ENCODE measurements at regions not wholly inside any gene's neighbourhood (a gene's known extent, or its start where the extent isn't known, plus 50 kb on each side); places are given as distances from the start of the nearest gene placed in this dataset.

GRCh38 chr4:3641501-3641900, 109.3 kb upstream of the LRPAP1 start (continued):
- TF ChIP-seq ESRRA (IDR thresholded peaks at IDR 0.05; ENCODE audit: borderline replicate concordance, low read length), result no peak
- no peak for TF ChIP-seq CHD4 (IDR thresholded peaks at IDR 0.05; ENCODE audit: borderline replicate concordance)
- TF ChIP-seq POLR2AphosphoS2 (conservative IDR thresholded peaks at IDR 0.05; ENCODE audit: low read length), result no peak
- TF ChIP-seq CBX8 (IDR thresholded peaks at IDR 0.05), result no peak
- no peak for TF ChIP-seq ZSCAN20 (CRISPR knock-in tag; IDR thresholded peaks at IDR 0.05)
- TF ChIP-seq, protein P1, sequence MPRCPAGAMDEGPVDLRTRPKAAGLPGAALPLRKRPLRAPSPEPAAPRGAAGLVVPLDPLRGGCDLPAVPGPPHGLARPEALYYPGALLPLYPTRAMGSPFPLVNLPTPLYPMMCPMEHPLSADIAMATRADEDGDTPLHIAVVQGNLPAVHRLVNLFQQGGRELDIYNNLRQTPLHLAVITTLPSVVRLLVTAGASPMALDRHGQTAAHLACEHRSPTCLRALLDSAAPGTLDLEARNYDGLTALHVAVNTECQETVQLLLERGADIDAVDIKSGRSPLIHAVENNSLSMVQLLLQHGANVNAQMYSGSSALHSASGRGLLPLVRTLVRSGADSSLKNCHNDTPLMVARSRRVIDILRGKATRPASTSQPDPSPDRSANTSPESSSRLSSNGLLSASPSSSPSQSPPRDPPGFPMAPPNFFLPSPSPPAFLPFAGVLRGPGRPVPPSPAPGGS (IDR thresholded peaks at IDR 0.05), result no peak
- no peak for TF ChIP-seq RAD21 (conservative IDR thresholded peaks at IDR 0.05 in 1 of 2, IDR thresholded peaks at IDR 0.05 in 1 of 2)
- TF ChIP-seq NPAS2 (CRISPR knock-in tag; IDR thresholded peaks at IDR 0.05; ENCODE audit: borderline replicate concordance), result no peak
- TF ChIP-seq HOXB13 (CRISPR knock-in tag; IDR thresholded peaks at IDR 0.05; ENCODE audit: low read depth), result no peak
- TF ChIP-seq EHF (CRISPR knock-in tag; IDR thresholded peaks at IDR 0.05), result no peak
- TF ChIP-seq FOXS1 (CRISPR knock-in tag; IDR thresholded peaks at IDR 0.05), result no peak

GRCh38 chr4:3640587-3640962, 108.4 kb upstream of the LRPAP1 start:
- FAIRE-seq (no peak), DNase-seq (ENCODE audit: low read depth in 1 of 2, low spot score in 1 of 2) (no peak), ATAC-seq (no peak; a peak in 1 of 6 replicates)
- H3K4me3 ChIP-seq, result no peak overlapping the region
- ChIA-PET CTCF (interaction anchor here (0.7 kb wide), 1 partner anchor 9 kb away, joined by 3 read pairs; no protein-coding TSS in a partner anchor), POLR2A (no interaction called here)
- WGBS (ENCODE audit: missing lambda C conversion rate), result 43% methylated on average over 13 of the region's 15 CpGs
- peaks cover 8% of the 10 kb centered on the region; the same call in 2 of the 3 replicates for H3K4me1 ChIP-seq
- no peaks in the 10 kb centered on the region for H3K9me3 ChIP-seq
- TF ChIP-seq JUNB (IDR thresholded peaks at IDR 0.05), result no peak
- no peak overlapping the region for H3K27ac ChIP-seq
- H3K4me2 ChIP-seq, result no peak overlapping the region

DNA sequence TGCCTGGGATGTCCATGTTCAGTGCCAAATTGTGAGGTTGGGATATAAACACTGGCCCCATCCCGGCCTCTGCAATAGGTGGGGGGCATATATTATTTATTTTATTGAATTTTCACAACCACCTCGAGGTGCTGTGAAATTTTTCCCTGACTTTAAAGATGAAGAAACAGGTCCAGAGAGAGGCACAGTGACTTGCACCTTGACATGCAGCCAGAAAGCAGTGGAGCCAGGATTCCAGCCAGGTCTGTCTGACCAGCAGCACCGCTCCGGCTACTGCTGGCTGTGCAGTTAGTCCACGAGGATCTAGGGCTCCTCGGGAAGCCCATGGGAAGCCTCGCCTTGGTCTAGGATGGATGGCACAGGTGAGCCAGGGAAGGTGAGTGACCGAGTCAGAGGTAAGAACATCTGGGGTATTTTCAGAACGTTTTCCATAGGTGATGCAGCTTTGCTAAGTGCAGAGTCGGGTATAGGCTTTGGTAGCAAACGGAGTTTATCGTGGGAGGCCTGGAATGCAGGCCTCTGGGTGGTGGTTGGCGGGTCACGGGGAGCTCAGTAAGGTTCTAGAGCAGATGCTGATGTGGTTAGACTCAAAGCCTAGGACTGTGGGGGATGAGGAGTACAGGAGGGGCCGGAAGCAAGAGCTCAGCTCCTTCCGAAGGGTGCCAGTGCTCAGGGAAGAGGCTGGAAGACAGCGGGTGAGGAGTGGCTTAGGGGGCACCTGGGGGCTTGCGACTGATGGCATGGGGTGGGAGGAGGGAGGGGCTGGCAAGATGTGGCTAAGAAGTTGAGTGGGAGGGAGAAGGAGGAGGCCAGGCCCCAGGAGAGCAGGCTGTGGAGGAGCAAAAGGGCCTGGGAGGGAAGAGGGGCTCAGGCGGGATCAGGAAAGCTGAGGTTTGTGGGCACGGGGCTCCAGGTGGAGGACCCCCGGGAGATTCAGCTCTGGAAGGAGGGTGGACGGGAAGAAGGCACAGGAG, 107.7 kb upstream of the LRPAP1 start:
- H3K4me3 ChIP-seq, result no peak overlapping the region
- POLR2A ChIA-PET, result no interaction called here
- no peak for FAIRE-seq
- H3K4me1 ChIP-seq, result peaks cover under 1% of the 10 kb centered on the region; the same call in 2 of the 3 replicates
- CTCF ChIA-PET, result interaction anchor here (0.7 kb wide), 1 partner anchor 9 kb away, joined by 3 read pairs; no protein-coding TSS in a partner anchor
- DNase-seq (ENCODE audit: low read depth in 1 of 2, low spot score in 1 of 2), result no peak
- TF ChIP-seq KDM5A (IDR thresholded peaks at IDR 0.05), result no peak
- ATAC-seq, result no peak
- no peaks in the 10 kb centered on the region for H3K9me3 ChIP-seq
- no peak overlapping the region for H3K27ac ChIP-seq
- H3K4me2 ChIP-seq, result no peak overlapping the region
- 32% methylated on average over 15 of the region's 22 CpGs for WGBS (ENCODE audit: missing lambda C conversion rate)

DNA sequence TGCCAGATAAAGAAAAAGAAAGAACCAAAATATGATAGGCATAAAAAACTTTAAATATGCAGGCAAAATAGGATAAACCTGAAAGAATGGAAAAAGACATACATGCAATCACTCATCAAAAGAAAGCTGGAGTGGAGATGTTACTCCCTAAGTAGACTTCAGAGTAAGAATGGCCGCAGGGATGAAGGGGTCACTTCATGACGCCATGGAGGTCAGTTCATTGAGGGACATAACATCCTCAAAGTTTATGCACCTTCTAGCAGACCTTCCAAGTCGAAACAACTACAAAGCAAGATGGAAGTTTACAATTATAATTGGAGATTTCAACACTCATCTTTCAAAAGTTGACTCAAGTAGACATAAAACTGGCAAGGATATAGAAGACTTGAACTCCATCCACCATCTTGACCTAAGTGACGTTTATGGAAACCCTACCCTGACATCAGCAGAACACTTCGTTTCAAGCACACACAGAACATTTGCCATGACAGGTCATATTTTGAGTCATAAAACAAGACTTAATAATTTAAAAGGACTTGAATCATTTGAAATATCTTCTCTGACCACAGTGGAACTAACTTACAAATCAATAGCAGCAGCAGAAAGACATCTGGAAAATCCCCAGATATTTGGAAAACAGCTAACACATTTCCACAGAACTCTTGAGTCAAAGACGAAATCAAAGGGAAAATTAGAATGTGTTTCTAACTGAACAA, 106.0 kb upstream of the LRPAP1 start:
- no peak for DNase-seq (ENCODE audit: low read depth in 1 of 2, low spot score in 1 of 2)
- ChIA-PET CTCF (no interaction called here), POLR2A (no interaction called here)
- 23% methylated on average over 6 of the region's 6 CpGs for WGBS (ENCODE audit: missing lambda C conversion rate)
- no peaks in the 10 kb centered on the region for H3K4me1 ChIP-seq
- H3K27ac ChIP-seq, result no peak overlapping the region
- FAIRE-seq, result no peak
- H3K9me3 ChIP-seq, result no peaks in the 10 kb centered on the region
- no peak for TF ChIP-seq MAZ (IDR thresholded peaks at IDR 0.05; ENCODE audit: borderline replicate concordance, low read depth, low read length)
- no peak for TF ChIP-seq BHLHE40 (IDR thresholded peaks at IDR 0.05; ENCODE audit: low read depth, low read length)
- TF ChIP-seq, protein P2, sequence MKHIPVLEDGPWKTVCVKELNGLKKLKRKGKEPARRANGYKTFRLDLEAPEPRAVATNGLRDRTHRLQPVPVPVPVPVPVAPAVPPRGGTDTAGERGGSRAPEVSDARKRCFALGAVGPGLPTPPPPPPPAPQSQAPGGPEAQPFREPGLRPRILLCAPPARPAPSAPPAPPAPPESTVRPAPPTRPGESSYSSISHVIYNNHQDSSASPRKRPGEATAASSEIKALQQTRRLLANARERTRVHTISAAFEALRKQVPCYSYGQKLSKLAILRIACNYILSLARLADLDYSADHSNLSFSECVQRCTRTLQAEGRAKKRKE (CRISPR knock-in tag; IDR thresholded peaks at IDR 0.05; ENCODE audit: low read depth), result no peak
- TF ChIP-seq TP53 (CRISPR knock-in tag; IDR thresholded peaks at IDR 0.05), result no peak
- TF ChIP-seq KDM5A (IDR thresholded peaks at IDR 0.05), result no peak
- no peak for TF ChIP-seq FOSB (CRISPR knock-in tag; IDR thresholded peaks at IDR 0.05)
- TF ChIP-seq CBX2 (IDR thresholded peaks at IDR 0.05; ENCODE audit: borderline replicate concordance, low read depth), result no peak
- no peak for TF ChIP-seq SREBF2 (IDR thresholded peaks at IDR 0.05)
- TF ChIP-seq EHF (CRISPR knock-in tag; IDR thresholded peaks at IDR 0.05), result no peak
- TF ChIP-seq, protein P3, sequence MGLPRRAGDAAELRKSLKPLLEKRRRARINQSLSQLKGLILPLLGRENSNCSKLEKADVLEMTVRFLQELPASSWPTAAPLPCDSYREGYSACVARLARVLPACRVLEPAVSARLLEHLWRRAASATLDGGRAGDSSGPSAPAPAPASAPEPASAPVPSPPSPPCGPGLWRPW (IDR thresholded peaks at IDR 0.05), result no peak
- TF ChIP-seq, protein P4, sequence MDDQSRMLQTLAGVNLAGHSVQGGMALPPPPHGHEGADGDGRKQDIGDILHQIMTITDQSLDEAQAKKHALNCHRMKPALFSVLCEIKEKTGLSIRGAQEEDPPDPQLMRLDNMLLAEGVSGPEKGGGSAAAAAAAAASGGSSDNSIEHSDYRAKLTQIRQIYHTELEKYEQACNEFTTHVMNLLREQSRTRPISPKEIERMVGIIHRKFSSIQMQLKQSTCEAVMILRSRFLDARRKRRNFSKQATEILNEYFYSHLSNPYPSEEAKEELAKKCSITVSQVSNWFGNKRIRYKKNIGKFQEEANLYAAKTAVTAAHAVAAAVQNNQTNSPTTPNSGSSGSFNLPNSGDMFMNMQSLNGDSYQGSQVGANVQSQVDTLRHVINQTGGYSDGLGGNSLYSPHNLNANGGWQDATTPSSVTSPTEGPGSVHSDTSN (IDR thresholded peaks at IDR 0.05), result no peak
- TF ChIP-seq ZC3H11A (IDR thresholded peaks at IDR 0.05), result no peak
- no peak for TF ChIP-seq ZSCAN20 (CRISPR knock-in tag; IDR thresholded peaks at IDR 0.05)
- no peak for TF ChIP-seq RNF2 (IDR thresholded peaks at IDR 0.05; ENCODE audit: borderline replicate concordance, low read depth)
- H3K4me3 ChIP-seq, result no peak overlapping the region
- H3K4me2 ChIP-seq, result no peak overlapping the region
- no peak for ATAC-seq

All from A549 (cell line).